Activated T-cell treated with anti-CD3 and anti-CD28 coated beads for 24 hours (primary cell): ENCODE measurements at regions not wholly inside any gene's neighbourhood (a gene's known extent, or its start where the extent isn't known, plus 50 kb on each side); places are given as distances from the start of the nearest gene placed in this dataset.
"Not testable (repeated sequence)": the region's sequence is repeated elsewhere in the genome, so short reads cannot be mapped to it uniquely, and the experiment has no call there.

Experiments
- DNase-seq: peaks from one replicate; pipeline ENCODE4 v3.0.0-alpha.2; 2020; ENCODE audit warnings: low read depth

- no peak for DNase-seq
Observed at GRCh38 chr3:34109846-34110245, 311.4 kb downstream of the PDCD6IP start.

GRCh38 chr3:34111361-34111760 lies 312.9 kb downstream of the PDCD6IP start:
- DNase-seq = no peak

GRCh38 chr3:34112261-34112660 lies 313.8 kb downstream of the PDCD6IP start:
- not testable (repeated sequence) for DNase-seq

- no peak for DNase-seq
Observed at GRCh38 chr3:34131091-34131490, 332.7 kb downstream of the PDCD6IP start.

GRCh38 chr3:34132069-34132692 lies 333.8 kb downstream of the PDCD6IP start:
- no peak for DNase-seq

- no peak for DNase-seq
Observed at GRCh38 chr3:34139566-34139965, 341.1 kb downstream of the PDCD6IP start.

DNA sequence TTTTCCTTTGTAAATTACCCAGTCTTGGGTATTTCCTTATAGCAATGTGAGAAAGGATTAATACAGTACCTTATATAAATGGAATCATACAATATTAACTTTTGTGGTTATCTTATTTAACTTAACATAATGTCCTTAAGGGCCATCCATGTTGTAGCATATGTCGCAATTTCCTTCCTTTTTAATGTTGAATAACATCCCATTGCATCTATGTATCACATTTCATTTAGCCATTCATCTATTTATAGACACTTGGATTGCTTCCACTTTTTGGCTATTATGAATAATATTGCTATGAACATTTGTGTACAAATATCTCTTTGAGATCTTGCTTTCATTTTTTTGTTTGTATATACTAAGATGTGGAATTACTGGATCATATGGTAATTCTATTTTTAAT lies 342.2 kb downstream of the PDCD6IP start:
- DNase-seq = no peak

DNA sequence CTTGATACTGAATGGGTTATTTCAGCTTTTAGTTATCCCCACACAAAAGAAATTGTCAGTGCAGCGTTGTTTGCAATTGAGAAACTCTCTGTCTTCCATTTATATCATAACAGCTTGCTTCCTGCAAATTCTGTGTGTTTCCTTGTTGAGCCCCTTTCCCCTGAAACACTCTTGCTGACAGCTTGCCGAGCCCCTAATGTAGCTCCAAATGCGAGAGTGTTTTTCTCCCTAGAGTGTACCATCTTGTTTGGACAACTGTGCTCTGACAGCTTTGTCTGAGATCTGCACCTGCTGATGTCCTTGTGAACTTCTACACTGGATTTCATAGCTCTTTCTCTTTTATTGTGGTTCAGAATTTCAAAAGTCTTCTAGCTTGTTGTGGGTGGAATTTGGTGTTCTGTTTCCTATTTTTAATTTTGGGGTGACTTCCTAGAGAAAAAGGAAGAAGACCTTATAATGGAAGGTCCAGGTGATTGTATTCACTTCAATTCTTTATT lies 343.5 kb downstream of the PDCD6IP start:
- no peak for DNase-seq

DNA sequence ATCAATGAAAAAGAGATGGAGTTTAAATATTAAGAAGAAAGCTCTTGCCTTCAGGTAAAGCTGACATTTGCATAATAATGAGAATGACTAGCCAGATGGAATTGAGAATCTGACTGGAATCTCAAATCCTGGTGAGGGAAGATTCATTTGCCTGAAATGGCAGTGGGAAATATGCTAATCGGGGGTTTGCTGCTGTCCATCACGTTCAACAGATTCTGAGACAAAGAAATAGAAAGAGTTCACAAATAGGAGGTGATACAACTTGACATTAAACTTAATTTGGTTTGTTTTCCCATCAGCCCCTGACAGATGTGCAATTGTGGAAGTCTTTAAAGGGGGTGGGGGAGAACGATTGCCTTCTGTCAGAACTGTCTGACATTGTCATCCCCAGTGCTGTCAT lies 347.4 kb downstream of the PDCD6IP start:
- DNase-seq = no peak

GRCh38 chr3:34146596-34146995 lies 348.2 kb downstream of the PDCD6IP start:
- DNase-seq = no peak

DNA sequence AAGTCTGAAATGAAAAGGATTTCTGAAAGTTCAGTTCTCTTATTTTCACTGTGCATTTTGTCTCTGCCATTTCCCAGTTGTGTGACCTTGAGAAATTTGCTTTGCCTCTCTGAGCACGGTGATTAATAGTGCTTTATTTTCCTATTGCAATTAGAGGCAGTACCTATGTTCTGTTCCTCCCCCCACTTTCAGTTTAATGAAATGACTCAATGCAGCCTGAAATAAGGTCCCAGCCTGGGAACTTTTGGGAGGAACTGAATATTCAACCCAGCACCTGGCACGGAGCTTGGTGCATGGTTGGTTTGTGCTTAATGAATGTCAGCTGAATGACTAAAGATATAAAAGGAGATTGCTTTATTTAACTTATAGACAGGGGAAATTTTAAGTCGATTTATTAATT lies 352.6 kb downstream of the PDCD6IP start:
- DNase-seq = no peak

GRCh38 chr3:34152656-34153055 lies 354.2 kb downstream of the PDCD6IP start:
- DNase-seq = no peak

DNA sequence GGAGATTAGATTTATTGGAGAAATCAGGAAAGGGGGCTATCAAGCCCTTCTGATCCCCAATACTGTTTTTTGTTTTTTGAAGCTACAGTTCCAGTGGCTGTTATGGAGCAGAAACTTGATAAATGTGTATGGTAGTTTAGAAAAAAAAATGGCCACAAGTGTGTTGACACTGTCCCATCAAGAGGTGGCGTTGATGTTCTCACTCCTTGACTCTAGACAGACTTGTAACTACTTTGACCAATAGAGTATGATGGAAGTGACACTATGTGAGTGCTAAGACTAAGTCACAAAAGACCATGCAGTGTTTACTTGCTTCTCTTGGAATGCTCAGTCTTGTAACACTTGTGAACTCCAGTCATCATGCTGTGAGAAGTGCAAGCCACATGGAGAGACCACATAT lies 356.7 kb downstream of the PDCD6IP start:
- no peak for DNase-seq

- DNase-seq = no peak
Observed at GRCh38 chr3:34155666-34156065, 357.2 kb downstream of the PDCD6IP start.

GRCh38 chr3:34157491-34157890 lies 359.1 kb downstream of the PDCD6IP start:
- no peak for DNase-seq

DNA sequence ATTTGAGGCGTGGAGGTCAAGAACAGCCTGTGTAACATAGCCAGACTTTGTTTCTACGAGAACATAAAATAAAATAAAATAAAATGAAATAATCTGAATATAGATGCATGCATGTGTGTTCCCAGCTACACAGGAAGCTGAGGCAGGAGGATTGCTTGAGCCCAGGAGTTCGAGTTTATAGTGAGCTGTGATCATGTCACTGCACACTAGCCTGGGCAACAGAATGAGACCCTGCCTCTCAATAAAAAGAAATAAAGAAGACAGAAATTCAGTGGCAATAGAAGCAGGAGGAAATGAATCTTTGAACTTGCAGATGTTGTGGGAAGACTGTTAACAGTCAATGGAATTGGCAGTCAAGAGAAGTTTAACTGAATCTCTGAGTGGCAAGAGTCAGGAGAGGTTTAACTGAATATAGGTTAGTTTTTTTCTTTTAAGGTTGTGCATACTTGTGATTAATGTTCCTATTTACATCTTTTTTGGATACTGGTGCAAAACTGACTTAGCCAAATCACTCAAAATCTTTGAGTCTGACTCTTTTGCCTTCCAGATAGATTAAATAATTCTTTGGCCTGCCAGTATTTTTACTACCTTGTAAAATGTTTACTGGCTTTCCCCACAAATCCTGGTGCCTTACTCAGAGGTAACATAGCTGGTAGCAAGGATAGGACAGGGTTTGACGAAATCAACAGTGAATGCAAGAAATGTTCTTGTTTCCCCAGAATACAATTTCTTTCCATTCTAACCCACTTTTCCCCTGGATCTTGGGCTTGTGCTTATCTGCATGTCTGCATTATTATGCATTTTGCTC lies 361.4 kb downstream of the PDCD6IP start:
- DNase-seq = no peak

- DNase-seq = not testable (repeated sequence)
Observed at GRCh38 chr3:34169636-34170035, 371.2 kb downstream of the PDCD6IP start.

DNA sequence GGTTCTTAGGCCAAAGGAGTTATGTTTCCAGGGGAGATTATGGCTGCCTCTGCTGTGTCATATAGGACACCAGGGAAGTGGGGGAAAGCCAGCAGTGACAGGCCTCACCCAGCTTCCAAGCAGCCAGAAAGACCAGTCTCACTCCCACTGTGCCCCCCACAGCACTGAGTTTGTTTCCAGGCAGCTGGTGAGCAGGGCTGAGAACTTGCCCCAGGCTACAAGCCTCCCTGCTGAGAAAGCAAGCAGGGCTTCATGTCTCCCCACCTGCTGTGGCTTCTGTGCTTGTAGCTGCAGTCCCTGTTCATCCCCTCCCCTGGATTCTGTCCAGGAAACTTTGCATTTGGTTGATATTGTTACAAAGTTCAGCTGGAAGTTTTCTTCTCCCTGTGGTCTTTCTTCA lies 376.3 kb downstream of the PDCD6IP start:
- DNase-seq = no peak

DNA sequence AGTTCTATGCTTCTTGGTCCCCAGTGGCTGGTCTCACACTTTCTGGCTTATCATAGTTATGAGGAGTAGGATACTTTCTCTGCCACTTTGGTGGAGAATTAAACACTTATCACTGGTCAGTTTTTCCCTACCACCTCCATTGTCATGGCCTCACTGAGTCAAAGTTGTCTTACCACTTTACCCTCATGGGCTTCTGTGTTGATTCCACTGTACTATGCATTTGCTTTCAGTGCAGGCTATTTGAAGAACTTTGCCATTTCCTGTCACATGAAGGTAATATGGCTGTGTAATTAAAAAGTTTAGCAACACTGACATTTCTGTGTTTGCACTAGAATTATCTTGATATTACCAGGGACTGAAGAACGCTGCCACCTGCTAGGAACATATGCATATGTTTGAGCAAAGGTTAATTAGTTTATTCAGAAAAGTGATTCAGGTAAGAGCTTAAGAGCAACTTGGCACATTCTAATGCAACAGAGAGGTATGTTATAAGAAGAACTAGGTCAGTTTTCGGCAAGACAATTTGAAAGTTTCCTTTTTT lies 377.3 kb downstream of the PDCD6IP start:
- no peak for DNase-seq

DNA sequence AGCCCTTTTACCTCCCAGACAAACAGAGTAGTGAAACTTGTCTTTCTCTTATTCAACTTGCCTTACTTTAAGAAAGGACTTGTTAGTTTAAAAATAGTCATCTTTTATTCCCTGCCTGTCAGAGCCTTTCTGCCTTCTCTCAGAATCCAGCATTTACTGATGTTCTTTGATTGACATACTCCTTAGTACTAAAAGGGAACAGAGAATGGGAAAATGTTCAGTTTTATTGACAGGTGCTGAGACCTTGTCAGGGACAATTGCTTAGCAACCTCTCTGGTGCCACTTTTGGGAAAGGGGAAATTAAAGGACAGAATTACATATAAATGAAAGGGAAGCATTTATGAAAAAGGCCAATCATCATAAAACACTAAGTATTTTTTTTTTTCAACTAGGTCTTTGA lies 378.3 kb downstream of the PDCD6IP start:
- DNase-seq = no peak

DNA sequence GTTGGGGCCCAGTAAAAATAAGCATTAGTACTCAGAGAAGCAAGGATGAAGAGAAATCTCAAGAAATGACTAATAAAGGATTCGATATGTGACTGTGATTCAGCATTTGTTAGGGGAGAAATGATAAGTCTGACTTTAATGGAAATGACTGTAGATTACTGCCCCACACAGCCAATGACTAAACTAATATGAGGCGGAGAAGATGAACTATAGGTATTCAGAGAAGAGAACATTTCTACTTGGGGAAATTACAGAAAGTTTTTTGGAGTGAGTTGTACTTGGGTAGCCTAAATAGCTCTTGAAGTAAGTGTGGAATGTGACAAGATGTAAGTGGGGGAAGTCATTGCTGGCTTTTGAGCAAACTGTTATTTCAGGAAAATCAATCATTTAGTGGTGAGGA lies 380.0 kb downstream of the PDCD6IP start:
- DNase-seq = no peak

DNA sequence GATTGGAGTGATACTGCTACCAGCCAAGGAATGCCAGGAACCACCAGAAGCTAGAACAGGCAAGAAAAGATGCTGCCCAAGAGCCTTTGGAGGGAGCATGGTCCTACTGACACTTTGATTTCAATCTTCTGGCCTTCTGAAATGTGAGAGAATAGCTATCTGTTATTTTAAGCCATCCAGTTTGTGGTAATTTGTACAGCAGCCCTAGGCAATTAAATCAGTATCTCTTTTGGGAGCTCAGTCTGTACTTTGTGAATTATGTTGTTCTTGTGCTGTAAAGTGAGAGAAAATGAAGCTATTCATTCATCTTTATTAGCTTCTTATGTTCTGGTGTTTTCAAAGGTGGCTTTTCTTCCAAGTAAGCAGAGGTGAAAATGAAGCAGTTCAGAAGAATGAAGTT lies 381.3 kb downstream of the PDCD6IP start:
- DNase-seq = no peak

DNA sequence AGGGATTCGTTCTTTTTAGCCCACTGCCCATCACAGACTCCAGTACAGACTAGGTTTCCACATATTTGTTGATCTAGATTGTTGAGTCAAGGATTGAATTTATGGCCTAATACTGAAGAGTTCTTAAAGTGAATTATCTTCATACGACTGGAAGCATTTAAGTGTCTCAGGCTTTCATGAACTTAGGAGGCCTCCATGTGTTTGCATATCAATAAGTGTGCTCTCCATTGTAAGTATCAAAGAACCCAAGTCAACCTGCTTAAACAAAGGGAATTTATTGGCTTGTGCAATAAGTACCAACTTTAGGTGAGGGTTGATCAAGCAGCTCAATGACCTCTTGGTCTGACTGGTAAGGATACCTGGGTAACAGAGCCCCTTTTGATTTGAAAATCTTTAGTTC lies 382.1 kb downstream of the PDCD6IP start:
- DNase-seq = no peak
